ENCODE measurements at regions not wholly inside any gene's neighbourhood (a gene's known extent, or its start where the extent isn't known, plus 50 kb on each side); places are given as distances from the start of the nearest gene placed in this dataset.

- TF ChIP-seq SIX5 (IDR thresholded peaks at IDR 0.05; ENCODE audit: low read depth, low read length) = no peak
- no peak for TF ChIP-seq EZH2 (IDR thresholded peaks at IDR 0.05; ENCODE audit: low read depth, low read length, severe bottlenecking)
These were observed 107.4 kb upstream of the PITX2 start (continued) for GRCh38 chr4:110730318-110730717.
